HG02970 (cell line): ENCODE measurements at regions not wholly inside any gene's neighbourhood (a gene's known extent, or its start where the extent isn't known, plus 50 kb on each side); places are given as distances from the start of the nearest gene placed in this dataset.
"Not testable (repeated sequence)": the region's sequence is repeated elsewhere in the genome, so short reads cannot be mapped to it uniquely, and the experiment has no call there.

Experiments
- ATAC-seq: cut with Tn5 transposase; IDR thresholded peaks from one replicate; pipeline ENCODE4 v1.9.1; 2021; ENCODE audit warnings: mild to moderate bottlenecking, moderate library complexity, moderate number of reproducible peaks; ENCODE audit not compliant: unreplicated experiment, low FRiP score

DNA sequence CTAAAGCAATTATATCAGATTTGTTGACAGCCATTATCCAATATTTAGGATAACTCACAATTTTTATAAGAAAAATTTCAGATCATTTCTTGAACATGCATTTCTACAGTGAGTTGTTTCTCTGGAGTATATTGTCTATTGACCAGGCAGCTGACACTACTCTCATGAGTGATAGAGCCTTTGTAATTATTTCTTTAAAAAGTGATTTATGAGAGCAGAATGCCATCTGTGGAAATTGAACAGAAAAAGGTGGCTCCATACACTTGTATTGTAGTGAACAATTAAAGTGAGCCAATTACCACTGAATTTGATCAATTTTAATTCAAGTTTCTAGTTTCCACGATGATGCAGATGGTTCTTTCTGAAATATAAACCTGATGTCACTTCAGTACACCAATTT is 855.4 kb downstream of the TAF11L14 start:
- no peak for ATAC-seq

DNA sequence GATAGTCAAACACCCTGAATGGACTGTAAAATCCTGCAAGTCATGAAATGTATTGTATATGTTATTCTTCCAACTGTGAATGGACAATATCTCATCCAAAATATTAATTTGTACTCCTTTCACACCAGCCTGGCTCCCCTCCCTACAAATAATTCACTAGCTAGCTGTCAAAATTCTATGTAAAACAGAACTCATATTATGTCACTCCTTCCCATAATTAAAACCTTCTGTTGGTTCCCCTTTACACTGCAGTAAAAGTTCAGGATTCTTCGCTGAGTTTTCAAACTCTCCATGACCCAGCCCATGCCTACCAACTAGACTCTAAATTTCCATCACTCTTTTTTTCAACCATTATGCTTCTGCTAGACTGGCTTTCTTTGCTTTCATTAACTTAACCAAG is 857.1 kb downstream of the TAF11L14 start:
- ATAC-seq, result no peak

DNA sequence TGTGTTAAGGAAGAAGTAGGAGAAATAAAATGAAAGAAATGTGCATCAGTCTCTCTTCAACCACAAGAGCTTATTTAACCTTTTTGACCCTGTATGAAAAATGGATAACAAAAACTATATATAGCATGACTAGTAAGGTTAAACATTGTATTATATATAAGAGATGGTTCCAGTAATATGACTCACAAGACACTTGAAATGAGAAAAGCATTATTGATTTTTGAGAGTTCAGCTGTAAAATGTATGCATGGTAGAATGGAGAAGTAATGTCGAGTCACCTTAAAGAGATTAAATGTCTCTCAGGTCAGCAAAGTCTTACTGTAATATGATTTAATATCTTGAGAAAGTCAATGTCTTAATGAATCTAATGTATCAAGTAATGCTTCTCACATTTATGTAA is 860.9 kb downstream of the TAF11L14 start:
- ATAC-seq, result no peak

DNA sequence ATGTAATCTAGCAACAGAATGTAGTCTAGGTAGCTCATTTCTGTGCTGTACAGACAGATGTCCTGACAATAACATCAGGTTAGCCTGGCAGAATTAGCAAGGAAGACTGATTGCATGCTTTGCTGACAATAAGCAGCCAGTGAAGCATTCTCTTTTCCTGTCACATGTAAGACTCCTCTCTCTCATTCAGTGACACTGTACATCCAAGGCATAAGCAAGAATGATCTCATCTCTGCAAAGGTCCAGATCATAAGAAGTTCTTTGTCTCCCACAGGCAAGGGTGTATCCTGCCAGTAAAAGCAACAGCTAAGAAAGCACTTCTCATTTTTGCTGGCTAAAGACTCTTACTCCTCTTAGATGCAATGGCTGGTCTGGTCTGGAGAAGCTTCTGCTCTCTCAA is 861.8 kb downstream of the TAF11L14 start:
- no peak for ATAC-seq

DNA sequence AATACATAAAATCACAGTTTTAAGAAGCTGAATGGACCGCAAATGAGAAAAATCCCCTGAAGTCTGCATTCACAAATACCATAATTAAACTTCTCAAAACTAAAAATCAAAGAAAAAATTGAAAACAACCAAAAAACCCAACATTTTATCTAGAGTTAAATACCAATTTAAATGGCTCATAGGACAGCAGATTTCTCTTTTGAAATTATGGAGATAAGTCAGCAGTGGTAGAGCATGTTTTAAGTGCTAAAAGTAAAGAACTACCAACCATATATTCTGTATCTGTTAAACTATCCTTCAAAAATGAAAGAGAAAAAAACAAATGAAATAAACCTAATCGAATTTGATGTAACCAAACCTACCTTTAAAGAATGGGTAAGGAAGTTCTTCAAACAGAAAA is 862.8 kb downstream of the TAF11L14 start:
- ATAC-seq, result no peak

DNA sequence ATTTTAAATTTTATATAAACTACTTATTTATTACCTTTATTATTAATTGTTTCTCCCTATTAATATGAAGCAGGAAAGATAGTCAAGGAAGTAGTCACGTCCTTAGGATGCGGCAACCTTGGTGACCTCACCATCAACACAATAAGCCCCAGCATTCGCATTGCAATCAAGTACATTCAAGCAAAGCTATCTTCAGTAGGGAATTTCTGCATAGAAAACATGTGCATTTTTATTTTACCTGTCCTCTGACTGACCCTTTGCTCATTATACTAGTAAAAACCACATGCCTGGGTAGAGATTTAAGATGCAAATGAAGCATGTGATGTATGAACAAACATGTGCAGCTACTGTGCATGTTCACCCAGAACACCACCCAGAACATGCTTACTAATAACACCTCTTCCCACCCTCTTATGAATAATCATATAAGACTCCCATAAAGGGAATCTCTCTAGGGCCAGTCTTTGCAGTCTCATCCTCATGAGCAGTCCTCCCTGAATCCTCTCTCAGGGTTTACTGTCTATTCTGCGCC is 869.6 kb downstream of the TAF11L14 start:
- no peak for ATAC-seq

DNA sequence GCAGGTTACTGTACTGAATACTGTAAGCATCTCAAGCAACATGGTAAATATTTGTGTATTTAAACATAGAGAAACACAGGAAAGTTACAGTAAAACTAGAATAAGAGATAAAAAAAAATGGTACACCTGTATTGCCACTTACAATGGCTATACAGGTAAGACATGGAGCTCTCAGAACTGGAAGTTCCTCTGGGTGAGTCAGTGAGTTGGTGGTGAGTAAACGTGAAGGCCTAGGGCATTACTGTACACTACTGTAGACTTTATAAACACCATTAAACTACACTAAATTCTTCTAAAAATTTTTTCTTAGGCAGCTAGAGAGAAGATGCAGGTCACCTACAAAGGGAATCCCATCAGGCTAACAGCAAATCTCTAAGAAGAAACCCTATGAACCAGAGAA is 872.9 kb downstream of the TAF11L14 start:
- ATAC-seq, result no peak

DNA sequence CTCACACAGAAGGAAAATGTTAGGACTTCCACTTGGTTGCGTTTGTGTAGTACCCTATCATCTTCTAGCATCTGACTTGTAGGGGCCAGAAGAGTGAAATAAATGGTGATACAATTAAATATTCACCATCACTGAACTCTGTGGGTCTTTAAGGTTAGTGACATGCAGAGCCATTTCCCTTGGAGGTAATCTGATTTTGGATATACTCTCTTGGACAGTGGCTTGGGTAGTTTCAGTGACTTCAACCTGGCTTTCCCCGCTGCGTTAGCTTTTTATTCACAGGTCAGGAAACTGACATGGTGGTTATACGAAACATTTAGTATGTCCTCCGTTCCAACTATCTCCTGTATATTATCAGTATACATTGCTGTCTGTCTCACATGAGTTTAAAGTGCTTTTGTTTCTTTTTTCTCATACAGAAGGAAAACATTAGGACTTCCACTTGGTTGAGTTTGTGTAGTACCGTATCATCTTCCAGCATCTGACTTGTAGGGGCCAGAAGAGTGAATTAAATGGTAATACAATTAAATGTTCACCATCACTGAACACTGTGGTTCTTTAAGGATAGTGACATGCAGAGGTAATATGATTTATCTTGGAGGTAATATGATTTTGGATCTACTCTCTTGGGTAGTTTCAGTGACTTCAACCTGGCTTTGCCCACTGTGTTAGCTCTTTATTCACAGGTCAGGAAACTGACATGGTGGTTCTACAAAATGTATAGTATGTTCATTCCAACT is 883.6 kb downstream of the TAF11L14 start:
- no peak for ATAC-seq

DNA sequence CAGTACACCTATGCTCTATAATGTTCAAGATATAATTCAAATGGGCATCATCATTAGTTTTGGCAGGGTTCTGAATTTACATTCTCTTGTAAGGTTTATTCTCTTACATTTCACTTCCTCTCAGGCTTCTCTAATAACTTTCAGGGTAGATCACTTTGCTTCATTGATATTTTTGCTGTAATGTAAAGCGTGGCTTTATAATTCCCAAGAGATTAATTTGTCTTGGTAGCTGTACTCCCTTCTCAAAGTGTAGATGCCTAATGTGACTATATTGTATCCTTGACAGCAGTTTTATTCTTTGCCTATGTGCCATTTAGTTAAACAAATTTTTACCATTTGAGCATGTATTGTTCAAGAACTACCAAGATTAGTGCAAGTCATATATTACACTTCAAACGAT is 889.1 kb downstream of the TAF11L14 start:
- ATAC-seq, result no peak

DNA sequence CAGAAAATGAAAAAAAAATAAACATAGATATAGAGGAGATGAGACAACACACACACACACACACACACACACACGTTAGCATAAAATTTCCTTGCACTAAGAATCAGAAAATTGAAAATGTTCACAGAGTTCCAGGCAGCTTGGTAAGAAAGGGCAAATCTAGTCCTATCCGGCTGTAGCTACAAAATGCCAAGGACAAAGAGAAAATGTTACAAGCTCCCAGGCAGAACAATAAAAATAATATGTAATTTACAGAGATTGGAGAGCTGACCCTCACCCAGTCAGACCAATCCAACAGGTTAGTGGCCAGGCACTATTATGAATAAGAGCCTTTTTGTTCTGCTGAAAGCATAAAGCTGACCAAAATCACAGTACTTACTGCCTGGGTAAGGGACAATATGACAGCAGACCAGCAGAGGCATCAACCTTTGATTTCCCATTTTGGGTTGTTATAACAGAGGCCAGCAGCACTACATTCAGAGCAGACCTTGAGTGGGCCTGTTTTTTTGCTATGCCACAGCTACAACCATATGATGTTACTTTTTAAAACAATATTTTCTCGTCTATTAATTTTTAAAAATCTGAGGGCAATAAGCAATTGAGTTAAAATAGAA is 892.6 kb downstream of the TAF11L14 start:
- no peak for ATAC-seq

DNA sequence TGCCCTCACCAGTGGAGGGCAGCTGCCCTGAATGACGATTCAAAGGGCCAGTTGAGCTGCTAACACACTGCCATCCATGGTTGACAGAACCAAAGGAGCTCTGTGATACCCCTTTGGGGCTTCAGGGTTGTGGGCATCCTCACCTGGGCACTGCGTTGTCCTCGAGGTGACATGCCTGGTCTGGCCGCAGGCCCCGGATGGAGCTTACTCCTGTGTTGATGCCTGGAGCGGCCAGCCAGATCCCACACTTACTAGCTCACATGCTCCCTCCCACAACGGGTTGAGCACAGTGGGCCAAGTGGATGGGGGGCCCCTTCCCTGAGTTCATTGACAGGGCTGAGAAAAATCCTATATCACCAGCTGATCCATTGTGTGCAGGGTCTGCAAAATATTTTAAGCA is 898.9 kb downstream of the TAF11L14 start:
- ATAC-seq, result no peak

DNA sequence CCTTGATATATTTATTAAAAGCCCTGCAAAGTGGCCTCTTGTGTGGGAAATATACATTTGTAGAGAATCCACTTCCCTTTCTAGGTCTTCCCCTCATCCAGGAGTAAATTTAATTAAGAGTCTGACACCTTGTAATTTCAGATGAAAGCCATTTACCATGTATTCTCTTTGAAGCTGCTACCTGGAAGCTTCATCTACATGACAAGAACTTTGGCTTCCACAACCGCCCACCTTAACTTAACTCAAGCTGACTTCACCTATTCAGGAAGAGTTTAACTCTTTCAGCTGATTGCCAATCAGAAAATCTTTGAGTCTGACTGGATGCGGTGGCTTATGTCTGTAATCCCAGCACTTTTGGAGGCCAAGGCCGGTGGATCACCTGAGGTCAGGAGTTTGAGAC is 899.9 kb downstream of the TAF11L14 start:
- no peak for ATAC-seq

DNA sequence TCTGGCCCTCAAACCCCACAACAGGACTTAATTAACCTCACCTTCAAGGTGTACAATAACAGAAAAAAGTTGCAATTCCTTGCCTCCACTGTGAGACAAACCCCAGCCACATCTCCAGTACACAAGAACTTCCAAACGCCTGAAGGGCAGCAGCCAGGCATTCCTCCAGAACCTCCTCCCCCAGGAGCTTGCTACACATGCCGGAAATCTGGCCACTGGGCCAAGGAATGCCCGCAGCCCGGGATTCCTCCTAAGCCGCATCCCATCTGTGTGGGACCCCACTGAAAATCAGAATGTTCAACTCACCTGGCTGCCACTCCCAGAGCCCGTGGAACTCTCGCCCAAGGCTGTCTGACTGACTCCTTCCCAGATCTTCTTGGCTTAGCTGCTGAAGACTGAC is 901.5 kb downstream of the TAF11L14 start:
- not testable (repeated sequence) for ATAC-seq

DNA sequence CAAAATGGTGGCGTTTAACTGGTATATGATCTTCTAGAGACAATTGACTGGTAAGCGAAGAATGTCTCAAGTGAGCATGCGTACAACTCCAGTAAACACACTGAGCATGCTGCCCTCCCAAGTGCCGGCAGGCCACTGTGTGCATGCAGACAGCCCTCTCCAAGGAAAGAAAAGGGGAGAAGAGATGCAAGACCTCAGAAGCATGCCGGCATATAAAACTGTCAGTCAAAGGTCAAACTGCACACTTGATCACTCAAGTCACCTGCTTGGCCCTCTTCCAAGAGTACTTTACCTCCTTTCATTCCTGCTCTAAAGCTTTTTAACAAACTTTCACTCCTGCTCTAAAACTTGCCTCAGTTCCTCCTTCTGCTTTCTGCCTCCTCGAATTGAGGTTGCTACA is 910.2 kb downstream of the TAF11L14 start:
- ATAC-seq, result no peak

DNA sequence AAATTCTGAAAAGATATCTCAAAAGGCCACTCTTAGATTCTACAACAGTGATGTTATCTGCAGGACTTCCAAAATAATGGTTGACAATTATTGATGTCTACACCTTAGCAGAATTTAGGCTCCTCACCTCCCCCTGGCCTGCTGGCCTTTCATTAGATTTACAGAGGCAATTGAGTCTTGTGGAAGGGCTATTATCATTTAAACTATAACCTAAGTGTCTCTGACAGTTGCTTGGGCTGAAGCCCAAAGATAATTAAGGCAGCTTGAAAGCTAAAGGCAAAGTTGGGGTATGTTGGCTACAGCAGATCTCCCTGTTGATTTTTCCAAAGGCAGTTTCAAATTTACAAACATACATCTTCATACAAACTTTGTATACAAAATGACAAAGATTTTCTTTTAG is 912.3 kb downstream of the TAF11L14 start:
- ATAC-seq, result no peak

DNA sequence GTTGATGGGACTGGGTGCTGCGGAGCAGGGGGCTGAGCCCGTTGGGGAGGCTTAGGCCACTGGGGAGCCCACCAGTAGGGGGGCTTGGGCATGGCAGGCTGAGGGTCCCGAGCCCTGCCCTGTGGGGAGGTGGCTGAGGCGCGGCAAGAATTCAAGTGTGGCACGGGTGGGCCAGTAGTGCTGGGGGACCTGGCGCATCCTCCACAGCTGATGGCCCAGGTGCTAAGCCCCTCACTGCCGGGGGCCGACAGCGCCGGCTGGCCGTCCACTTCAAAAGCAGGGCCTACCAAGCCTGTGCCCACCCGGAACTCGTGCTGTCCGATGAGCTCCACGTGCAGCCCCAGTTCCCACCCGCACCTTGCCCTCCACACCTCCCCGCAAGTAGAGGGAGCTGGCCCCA is 917.5 kb downstream of the TAF11L14 start:
- no peak for ATAC-seq

DNA sequence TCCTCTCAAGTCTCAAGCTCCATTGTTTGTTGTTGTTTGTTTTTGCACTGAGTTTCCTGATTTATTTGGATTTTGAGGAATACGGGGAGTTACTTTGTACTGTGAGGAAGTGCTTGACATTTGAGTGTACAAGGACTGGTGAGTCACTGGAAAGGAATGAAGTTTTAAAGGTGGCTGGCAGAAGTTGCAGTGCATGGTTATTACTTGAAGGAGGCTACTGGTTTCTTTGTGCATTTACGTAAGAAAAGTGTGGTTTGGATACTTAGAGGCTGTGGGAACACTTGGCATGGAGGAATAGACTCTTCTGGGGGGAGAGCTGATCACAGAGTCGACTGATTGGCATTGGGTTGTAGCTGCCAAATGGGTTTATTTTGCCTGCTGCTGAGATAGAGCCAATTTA is 919.0 kb downstream of the TAF11L14 start:
- no peak for ATAC-seq

DNA sequence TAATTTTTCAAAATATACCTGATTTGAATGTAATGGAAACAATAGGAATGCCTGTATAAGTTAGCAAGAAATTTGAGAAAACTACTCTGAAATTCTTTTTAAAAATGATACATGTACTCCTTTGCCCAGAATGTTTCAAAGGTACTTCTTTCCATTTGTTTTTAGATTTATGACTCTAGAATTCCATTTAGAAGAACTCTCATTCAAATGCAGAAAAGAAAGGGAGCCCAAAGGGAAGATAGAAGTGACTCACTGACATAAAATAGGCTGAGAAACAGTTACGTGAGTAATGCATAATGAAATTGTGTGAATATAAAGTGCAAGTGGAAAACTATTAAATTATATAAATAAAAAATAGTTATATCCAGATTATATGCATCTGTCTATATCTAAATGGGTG is 926.3 kb downstream of the TAF11L14 start:
- ATAC-seq, result no peak

DNA sequence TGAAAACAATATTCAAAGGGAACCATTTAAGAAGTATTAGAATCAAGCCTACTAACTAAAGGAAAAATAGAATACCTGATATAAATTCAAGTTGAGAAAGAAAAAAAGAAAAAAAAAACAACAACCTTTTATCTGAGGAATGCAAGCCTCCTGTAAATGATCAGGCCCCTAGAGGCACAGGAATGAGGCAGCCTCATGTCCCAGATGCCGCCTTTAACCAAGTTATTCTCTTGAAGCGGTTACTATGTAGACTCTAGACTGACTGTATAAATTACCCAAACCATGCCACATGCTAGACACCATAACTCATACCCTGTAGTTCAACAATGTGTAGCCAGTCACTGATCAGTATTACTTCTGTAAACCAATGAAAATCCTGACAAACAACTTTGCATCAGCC is 929.6 kb downstream of the TAF11L14 start:
- ATAC-seq, result no peak

DNA sequence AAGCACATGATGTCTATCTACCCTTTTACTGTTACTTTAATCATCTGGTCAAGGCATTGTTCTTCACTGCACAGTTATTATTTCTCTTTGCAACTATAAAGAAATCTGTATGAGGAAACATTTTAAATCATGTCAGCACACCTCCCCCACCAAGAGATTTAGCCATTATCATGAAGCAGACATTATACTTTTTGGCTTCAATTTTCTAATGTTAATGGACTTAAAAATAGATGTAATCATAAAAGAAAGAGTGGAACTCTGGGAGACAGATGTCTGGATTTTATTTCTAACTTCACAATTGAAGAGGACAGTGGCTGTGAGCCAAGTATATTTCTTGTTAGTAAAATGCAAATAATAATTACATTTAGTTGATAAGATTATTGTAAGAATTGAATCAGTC is 932.4 kb downstream of the TAF11L14 start:
- no peak for ATAC-seq

DNA sequence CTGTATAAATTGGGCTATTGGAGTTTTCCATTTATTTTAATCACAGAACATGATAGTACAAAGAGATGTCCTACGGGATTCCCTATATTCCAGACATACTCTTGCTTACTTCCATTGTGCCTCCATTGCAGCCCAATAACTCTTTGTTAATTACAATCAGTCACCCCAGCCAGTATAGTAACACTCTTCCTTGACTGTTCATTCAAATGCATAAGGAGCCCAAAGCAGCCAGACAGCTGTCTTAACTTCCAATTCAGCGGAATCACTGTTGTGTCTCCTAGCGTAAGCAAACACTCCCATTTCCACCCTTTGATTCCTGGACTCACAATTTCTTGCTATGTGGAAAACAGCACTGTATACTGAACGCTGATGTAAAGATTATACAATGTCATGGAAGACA is 942.3 kb downstream of the TAF11L14 start:
- ATAC-seq, result no peak

DNA sequence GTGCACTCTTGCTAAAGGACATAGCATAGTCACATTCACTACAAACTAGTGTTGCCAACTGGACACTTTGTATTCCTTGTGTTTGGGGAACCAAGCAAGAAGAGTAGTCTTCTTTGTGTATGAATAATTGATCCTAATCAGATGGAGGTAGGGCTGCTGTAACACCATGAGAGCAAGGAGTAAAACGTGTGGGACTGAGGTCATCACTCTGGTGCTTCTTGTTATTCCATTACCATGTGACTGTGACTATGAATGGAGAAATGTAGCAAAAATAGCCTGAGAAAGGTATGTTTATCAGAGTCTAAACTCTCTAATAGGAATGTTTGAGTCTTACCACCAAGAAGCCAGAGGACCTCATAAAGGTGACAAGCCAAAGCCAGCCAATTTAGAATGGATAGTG is 966.9 kb downstream of the TAF11L14 start:
- ATAC-seq, result no peak
